GM10266 (cell line): ENCODE measurements at regions not wholly inside any gene's neighbourhood (a gene's known extent, or its start where the extent isn't known, plus 50 kb on each side); places are given as distances from the start of the nearest gene placed in this dataset.
"Not testable (repeated sequence)": the region's sequence is repeated elsewhere in the genome, so short reads cannot be mapped to it uniquely, and the experiment has no call there.

Experiments used
- DNase-seq: peaks from one replicate; pipeline ENCODE4 v3.0.0; 2012; ENCODE audit errors: extremely low spot score
- TF ChIP-seq, protein P1 (sequence below): IDR thresholded peaks from 2 replicates; pipeline ENCODE4 v1.5.1; 2012; ENCODE audit warnings: mild to moderate bottlenecking, low read depth; ENCODE audit not compliant: control insufficient read depth, insufficient read depth; ENCODE audit errors: missing control alignments

DNA sequence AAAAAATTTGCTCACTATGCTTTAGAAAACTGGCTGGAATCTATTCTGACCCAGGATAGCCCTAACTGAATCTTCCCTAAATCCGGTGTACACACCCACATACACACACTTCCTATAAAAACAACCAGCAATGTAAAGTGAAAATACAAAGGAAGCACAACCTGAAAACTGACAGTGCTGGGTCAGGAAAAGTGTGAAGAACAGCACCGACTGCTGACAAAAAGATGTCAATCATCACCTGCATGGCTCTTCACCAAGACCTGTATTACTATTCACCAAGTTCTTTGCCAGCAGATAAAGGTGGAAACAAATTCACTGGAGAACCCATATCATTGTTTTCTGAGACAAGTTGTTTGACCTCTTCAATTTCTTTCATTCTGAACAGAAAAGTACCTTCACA, 293.8 kb upstream of the GRAMD2B start:
- DNase-seq = no peak
- TF ChIP-seq, protein P1, sequence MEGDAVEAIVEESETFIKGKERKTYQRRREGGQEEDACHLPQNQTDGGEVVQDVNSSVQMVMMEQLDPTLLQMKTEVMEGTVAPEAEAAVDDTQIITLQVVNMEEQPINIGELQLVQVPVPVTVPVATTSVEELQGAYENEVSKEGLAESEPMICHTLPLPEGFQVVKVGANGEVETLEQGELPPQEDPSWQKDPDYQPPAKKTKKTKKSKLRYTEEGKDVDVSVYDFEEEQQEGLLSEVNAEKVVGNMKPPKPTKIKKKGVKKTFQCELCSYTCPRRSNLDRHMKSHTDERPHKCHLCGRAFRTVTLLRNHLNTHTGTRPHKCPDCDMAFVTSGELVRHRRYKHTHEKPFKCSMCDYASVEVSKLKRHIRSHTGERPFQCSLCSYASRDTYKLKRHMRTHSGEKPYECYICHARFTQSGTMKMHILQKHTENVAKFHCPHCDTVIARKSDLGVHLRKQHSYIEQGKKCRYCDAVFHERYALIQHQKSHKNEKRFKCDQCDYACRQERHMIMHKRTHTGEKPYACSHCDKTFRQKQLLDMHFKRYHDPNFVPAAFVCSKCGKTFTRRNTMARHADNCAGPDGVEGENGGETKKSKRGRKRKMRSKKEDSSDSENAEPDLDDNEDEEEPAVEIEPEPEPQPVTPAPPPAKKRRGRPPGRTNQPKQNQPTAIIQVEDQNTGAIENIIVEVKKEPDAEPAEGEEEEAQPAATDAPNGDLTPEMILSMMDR = no peak

DNA sequence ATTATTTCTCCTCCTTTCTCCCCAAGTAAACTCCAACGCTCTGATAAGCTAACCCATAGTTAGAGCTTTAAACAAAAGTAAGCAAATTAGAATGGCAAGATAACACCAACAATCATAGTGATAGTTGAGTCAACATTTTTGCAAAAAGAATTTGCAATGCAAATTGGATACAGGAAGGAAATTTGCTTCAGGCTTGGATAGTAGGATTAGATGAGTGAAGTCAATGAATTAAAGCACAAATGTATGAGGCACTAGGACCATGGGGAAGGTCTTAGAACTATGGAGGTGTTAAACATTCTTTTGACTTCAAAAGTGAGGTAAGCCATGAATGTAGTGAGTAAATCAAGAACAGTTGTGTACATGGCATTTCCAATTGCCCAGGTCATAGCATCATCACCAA, 289.8 kb upstream of the GRAMD2B start:
- TF ChIP-seq, protein P1 = no peak
- DNase-seq = no peak

DNA sequence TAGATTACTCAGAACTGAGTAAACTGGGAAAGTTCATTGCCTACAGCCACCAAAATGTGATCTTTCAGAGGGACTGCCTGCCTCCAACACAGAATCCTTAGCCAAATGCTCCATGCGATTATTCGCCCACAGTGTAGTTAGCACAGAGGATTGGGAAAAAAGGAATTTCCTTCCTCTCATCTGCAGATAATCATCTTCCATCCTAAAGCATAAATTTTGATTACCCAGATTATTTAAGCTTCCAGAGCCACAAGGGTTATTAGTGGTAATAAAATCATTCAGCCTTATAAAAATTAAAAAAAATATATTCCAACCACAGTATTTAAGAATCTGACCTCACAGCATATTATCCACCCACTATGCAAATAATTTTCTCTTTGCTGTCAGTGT, 285.3 kb upstream of the GRAMD2B start:
- TF ChIP-seq, protein P1 = no peak
- DNase-seq = no peak

DNA sequence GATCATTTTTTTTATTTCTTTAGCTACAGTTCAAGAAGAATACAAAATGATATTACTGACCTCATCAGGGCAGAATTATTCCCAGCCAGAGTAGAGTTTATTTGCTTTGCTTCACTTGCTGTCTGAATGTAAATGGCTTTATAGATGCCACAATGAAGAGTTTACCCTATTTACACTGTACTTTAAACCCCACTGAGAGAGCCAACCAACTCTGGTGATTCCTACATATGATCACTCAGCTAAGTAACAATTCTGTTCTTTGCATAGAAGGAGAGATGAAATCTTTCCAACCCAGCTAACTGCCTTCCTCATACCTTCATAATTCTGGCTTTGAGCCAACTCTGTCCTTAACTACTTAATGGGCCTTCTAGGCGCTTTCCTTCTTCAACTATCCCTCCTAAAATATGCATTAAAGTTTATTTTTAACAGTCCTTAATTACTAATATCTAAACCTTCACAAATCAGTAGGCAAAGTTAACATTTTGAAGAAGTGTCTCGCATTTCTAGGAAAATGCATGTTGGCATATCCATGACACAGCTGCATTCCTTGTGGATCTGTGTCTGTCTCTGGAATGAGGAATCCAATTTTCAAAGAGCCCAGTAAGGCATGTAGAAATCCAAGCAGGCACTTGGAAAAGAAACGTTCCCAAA, 284.8 kb upstream of the GRAMD2B start:
- DNase-seq = no peak
- TF ChIP-seq, protein P1 = no peak

DNA sequence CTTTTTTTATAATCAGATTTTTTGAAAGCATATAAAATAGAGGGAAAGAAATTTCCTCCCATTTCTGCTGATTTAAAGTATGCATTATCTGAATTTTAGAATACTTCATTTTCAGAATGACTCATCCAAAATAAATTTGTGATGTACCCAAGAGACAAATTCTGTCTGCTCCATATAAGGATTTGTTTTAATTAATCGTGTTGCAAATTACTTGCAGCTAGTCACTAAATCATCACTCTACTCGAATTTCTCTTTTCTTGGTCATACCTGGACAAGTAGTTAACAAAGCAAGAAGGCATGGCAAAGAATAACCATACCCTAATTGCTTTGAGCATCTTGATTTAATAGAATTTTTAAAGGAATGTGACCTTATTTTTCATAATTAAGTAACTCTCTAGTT, 284.1 kb upstream of the GRAMD2B start:
- TF ChIP-seq, protein P1 = no peak
- DNase-seq = no peak

DNA sequence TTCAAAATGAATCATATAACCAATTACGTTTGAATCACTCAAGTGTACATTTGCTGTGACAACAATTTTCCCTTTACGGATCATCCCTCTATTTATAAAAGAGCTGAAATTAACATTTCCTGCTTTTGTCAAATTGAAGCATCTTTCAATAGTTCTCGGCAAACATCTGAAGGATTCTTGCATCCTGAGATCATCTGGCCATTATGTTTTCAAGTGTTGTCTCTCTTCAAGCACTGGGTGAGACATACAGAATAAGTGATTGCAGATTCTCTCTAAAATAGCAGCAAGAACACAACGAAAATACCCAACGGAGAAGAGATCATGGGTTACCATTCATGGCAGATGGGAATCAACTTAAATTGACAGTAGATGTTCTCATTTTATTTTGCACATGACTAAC, 283.4 kb upstream of the GRAMD2B start:
- TF ChIP-seq, protein P1 = no peak
- DNase-seq = no peak

DNA sequence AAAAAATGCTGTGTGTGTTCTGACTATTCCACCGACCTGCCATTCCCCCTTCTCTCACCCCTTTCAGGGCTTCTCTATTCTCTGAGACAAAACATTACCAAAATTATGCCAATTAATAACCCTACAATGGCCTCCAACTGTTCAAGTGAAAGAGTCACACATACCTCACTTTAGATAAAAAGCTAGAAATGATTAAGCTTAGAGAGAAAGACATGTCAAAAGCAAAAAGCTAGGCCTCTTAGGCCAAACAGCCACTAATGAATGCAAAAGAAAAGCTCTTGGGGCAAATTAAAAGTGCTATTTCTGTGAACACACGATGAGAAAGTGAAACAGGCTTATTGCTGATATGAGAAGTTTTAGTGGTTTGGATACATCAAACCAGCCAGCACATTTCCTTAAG, 279.6 kb upstream of the GRAMD2B start:
- TF ChIP-seq, protein P1 = no peak
- no peak for DNase-seq

DNA sequence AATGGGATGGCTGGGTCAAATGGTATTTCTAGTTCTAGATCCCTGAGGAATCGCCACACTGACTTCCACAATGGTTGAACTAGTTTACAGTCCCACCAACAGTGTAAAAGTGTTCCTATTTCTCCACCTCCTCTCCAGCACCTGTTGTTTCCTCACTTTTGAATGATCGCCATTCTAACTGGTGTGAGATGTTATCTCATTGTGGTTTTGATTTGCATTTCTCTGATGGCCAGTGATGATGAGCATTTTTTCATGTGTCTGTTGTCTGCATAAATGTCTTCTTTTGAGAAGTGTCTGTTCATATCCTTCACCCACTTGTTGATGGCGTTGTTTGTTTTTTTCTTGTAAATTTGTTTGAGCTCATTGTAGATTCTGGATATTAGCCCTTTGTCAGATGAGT, 272.9 kb upstream of the GRAMD2B start:
- not testable (repeated sequence) for DNase-seq

DNA sequence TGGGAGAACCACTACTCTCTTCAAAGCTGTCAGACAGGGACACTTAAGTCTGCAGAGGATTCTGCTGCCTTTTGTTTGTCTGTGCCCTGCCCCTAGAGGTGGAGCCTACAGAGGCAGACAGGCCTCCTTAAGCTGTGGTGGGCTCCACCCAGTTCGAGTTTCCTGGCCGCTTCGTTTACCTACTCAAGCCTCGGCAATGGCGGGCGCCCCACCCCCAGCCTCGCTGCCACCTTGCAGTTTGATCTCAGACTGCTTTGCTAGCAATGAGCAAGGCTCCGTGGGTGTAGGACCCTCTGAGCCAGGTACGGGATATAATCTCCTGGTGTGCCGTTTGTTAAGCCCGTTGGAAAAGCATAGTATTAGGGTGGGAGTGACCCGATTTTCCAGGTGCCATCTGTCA, 267.9 kb upstream of the GRAMD2B start:
- not testable (repeated sequence) for DNase-seq
